K562 (cell line): ENCODE measurements at regions not wholly inside any gene's neighbourhood (a gene's known extent, or its start where the extent isn't known, plus 50 kb on each side); places are given as distances from the start of the nearest gene placed in this dataset.

Experiments used
- ATAC-seq: fragments of 200-7000 bp; cut with Tn5 transposase; 3 replicates; pipeline ENCODE4 v1.9.1; 2020; ENCODE audit warnings: moderate library complexity
- BruUV-seq: library from RNA; stranded (reverse); fragments of 400-500 nt; replicated peaks from 2 replicates; lab custom pipeline; 2021; lab: Mats Ljungman, UMichigan
- CTCF ChIA-PET: fragments of 300-600 bp; formaldehyde crosslinking; extraction: SDS; loops from one replicate; lab custom pipeline; 2021; ENCODE audit warnings: low intra/inter-chr PET ratio; lab: Yijun Ruan, JAX
- POLR2A ChIA-PET: fragments of 300-600, 350-650 bp; sonication (Branson Sonifier 250); formaldehyde crosslinking; extraction: SDS; loops from one replicate; lab custom pipeline; 2021; ENCODE audit warnings: antibody characterized with exemption, inconsistent platforms; lab: Yijun Ruan, JAX
- DNase-seq, 4 experiments: peaks; one replicate each; pipeline versions ENCODE4 v3.0.0 to v3.0.0-alpha.2; 2011 to 2018; ENCODE audit warnings: low spot score in 3 of 4, mixed read lengths in 3 of 4; ENCODE audit errors: extremely low read depth in 1 of 4
- FAIRE-seq: peaks from 2 replicates; lab custom pipeline; 2011; peaks lifted over from hg19 to GRCh38; lab: Jason Lieb, UNC
- H2AFZ ChIP-seq: 2 replicates; pipeline ENCODE4 v1.6.0; 2011; ENCODE audit warnings: low read depth, low read length, control low read depth, inconsistent platforms
- H3K27ac ChIP-seq: fragments of 200-600 bp; 3 replicates; pipeline ENCODE4 v1.8.0; 2011; ENCODE audit warnings: low read depth, mild to moderate bottlenecking, control low read depth, inconsistent platforms, low read length, moderate library complexity, mixed read lengths; ENCODE audit errors: extremely low read depth
- H3K27me3 ChIP-seq, 2 experiments: fragments of 300-600 bp in 1 of 2; 2 replicates in 1 of 2; 3 replicates in 1 of 2; pipeline versions ENCODE4 v1.6.0 to v1.8.0; 2011; ENCODE audit warnings: inconsistent platforms in 2 of 2, low read length in 2 of 2, mild to moderate bottlenecking in 1 of 2, mixed read lengths in 1 of 2, moderate library complexity in 1 of 2; ENCODE audit not compliant: control insufficient read depth in 2 of 2, insufficient read depth in 2 of 2
- H3K36me3 ChIP-seq: fragments of 300-600 bp; 3 replicates; pipeline ENCODE4 v1.8.0; 2011; ENCODE audit warnings: mild to moderate bottlenecking, low read length, inconsistent platforms; ENCODE audit not compliant: control insufficient read depth, insufficient read depth
- H3K4me1 ChIP-seq, 2 experiments: fragments of 200-600 bp in 1 of 2; replicated peaks in 1 of 2; 2 replicates in 1 of 2; 3 replicates in 1 of 2; pipeline versions ENCODE4 v1.5.1 to v1.8.0; 2011; ENCODE audit warnings: inconsistent platforms in 2 of 2, low read length in 2 of 2, mild to moderate bottlenecking in 1 of 2, mixed read lengths in 1 of 2, moderate library complexity in 1 of 2; ENCODE audit not compliant: control insufficient read depth in 2 of 2, insufficient read depth in 2 of 2
- H3K4me2 ChIP-seq: 2 replicates; pipeline ENCODE4 v1.6.1; 2011; ENCODE audit warnings: low read length, control low read depth, inconsistent platforms, mixed read lengths; ENCODE audit not compliant: insufficient read depth
- H3K4me3 ChIP-seq: fragments of 200-600 bp; sonication (generic), shearing (Covaris generic); 2 replicates; pipeline ENCODE4 v1.5.1; 2016; ENCODE audit warnings: control low read depth, inconsistent platforms
- H3K79me2 ChIP-seq: fragments of 200-600 bp; 3 replicates; pipeline ENCODE4 v1.8.0; 2011; ENCODE audit warnings: low read length, inconsistent platforms; ENCODE audit not compliant: control insufficient read depth, insufficient read depth
- H3K9ac ChIP-seq, 2 experiments: 2 replicates each; pipeline versions ENCODE4 v1.6.0 to v1.6.1; 2011; ENCODE audit warnings: low read depth in 2 of 2, low read length in 2 of 2, control low read depth in 1 of 2, inconsistent platforms in 1 of 2, mild to moderate bottlenecking in 1 of 2, mixed read lengths in 1 of 2; ENCODE audit not compliant: insufficient read depth in 1 of 2
- H3K9me1 ChIP-seq: one replicate; pipeline ENCODE4 v1.6.0; 2011; ENCODE audit warnings: inconsistent platforms, mild to moderate bottlenecking, low read length, moderate library complexity; ENCODE audit not compliant: control insufficient read depth, insufficient read depth
- H3K9me3 ChIP-seq: replicated peaks from 2 replicates; pipeline ENCODE4 v1.5.1; 2011; ENCODE audit warnings: low read depth, low read length, inconsistent platforms; ENCODE audit not compliant: control insufficient read depth, insufficient read depth
- H4K20me1 ChIP-seq: replicated peaks from 2 replicates; pipeline ENCODE4 v1.6.1; 2011; ENCODE audit warnings: low read length, inconsistent platforms, mixed read lengths; ENCODE audit not compliant: control insufficient read depth, insufficient read depth
- NFYB ChIP-seq: IDR thresholded peaks from 2 replicates; pipeline ENCODE4 v1.6.1; 2011; ENCODE audit warnings: mild to moderate bottlenecking, moderate library complexity; ENCODE audit not compliant: insufficient read length; ENCODE audit errors: extremely low read depth
- POLR3G ChIP-seq: IDR thresholded peaks from 2 replicates; pipeline ENCODE4 v1.6.1; 2011; ENCODE audit not compliant: insufficient read length, insufficient replicate concordance; ENCODE audit errors: extremely low read depth
- POU5F1 ChIP-seq: fragments of 150-350 bp; IDR thresholded peaks from 2 replicates; pipeline ENCODE4 v1.6.1; 2014; ENCODE audit warnings: borderline replicate concordance, low read length, low read depth, mild to moderate bottlenecking; ENCODE audit not compliant: partially characterized antibody
- ZNF217 ChIP-seq: sonication (generic); formaldehyde crosslinking; IDR thresholded peaks from 2 replicates; pipeline ENCODE4 v1.8.0; 2022; ENCODE audit warnings: mild to moderate bottlenecking, missing genetic modification reagents
- WGBS: fragments of 100-300 bp; shearing (Covaris generic); methylation state at CpG from one replicate; pipeline ENCODE4 v1.1.6; 2016; ENCODE audit warnings: low coverage, mixed read lengths; ENCODE audit not compliant: insufficient coverage; ENCODE audit errors: missing lambda C conversion rate; 5-methylcytosine and 5-hydroxymethylcytosine counted together
- in situ Hi-C: fragments of 300-500 bp; cut with MboI; formaldehyde crosslinking; loops from 4 replicates; pipeline ENCODE4 v1.15.0; 2018; ENCODE audit warnings: inconsistent platforms, mixed read lengths
- intact Hi-C: fragments of 100-400 bp; cut with micrococcal nuclease; formaldehyde crosslinking; loops from 2 replicates; pipeline ENCODE4 v1.14.2; 2022
- TF ChIP-seq, protein P1 (sequence below): sonication (generic); formaldehyde crosslinking; IDR thresholded peaks from 2 replicates; pipeline ENCODE4 v1.8.0; 2023; ENCODE audit warnings: mild to moderate bottlenecking, missing genetic modification reagents

DNA sequence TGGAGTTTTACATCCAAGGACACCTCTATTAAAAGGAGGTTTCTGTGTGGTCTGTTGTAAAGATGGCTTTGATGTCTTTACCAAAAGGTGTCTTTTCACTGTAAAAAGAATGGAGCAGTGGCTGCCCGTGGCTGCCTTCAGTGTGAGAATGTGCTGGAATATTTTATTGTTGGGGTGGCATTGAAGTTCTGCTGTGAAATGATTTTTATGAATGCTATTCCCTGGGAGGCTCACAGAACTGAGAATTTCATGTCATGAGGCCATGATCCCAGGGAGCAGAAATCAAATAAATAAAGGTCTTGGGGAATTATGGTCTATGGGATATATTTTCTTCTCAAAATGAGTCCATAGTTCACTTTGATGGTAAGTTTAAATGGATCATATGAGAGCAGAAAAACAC lies 425.2 kb upstream of the ZNF608 start (continued):
- TF ChIP-seq POU5F1, result no peak
- TF ChIP-seq NFYB, result no peak
- no peak for TF ChIP-seq POLR3G
- TF ChIP-seq, all 486 proteins: peak for 0

DNA sequence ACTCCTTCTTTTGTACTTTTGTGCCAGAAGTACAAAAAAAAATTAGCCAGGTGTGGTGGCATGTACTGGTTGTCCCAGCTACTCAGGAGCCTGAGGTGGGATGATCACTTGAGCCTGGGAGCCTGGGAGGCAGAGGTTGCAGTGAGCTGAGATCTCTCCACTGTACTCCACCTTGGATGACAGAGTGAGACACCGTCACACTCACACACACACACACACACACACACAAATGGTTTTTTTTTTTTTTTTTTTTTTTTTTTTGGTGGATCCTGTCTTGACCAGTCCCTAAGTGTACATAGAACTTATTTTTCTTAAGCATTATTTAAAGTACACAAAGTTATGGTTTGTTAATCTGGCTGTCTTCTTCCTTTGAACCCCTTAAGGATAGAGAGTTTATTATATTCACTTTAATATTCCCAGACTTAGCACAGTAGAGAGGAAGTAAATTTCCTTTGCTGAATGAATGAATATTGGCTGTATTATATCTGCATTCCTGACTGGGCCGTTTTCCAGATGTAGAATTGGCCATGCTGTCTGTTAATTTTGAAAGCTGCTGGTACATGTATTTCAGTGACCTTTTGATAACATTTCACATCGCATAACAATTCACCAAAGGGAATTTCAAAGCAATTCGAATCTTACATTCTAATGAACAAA lies 429.0 kb upstream of the ZNF608 start:
- in situ Hi-C loops, result no loop called here
- POLR2A ChIA-PET, result no interaction called here
- H3K79me2 ChIP-seq, result no peaks in the 10 kb centered on the region
- no peak for TF ChIP-seq ZNF217 (CRISPR knock-in tag)
- TF ChIP-seq, protein P1, sequence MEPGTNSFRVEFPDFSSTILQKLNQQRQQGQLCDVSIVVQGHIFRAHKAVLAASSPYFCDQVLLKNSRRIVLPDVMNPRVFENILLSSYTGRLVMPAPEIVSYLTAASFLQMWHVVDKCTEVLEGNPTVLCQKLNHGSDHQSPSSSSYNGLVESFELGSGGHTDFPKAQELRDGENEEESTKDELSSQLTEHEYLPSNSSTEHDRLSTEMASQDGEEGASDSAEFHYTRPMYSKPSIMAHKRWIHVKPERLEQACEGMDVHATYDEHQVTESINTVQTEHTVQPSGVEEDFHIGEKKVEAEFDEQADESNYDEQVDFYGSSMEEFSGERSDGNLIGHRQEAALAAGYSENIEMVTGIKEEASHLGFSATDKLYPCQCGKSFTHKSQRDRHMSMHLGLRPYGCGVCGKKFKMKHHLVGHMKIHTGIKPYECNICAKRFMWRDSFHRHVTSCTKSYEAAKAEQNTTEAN, result no peak
- TF ChIP-seq, all 486 proteins: peak for 0
- Histone ChIP-seq H3K9ac (no peak overlapping the region), H3K27me3 (no peaks in the 10 kb centered on the region), H3K4me3 (no peak overlapping the region), H3K9me1 (no peaks in the 10 kb centered on the region), H3K36me3 (no peaks in the 10 kb centered on the region), H3K27ac (no peak overlapping the region), H3K4me1 (no peaks in the 10 kb centered on the region), H3K4me2 (no peak overlapping the region), H4K20me1 (no peaks in the 10 kb centered on the region), H2AFZ (no peak overlapping the region), H3K9me3 (no peaks in the 10 kb centered on the region)
- CTCF ChIA-PET, result no interaction called here
- ATAC-seq (no peak), DNase-seq (no peak), FAIRE-seq (no peak)
- intact Hi-C loops, result no loop called here
- 0% methylated on average over 3 of the region's 4 CpGs for WGBS
- no TSS peak for BruUV-seq
